HepG2 (cell line): ENCODE measurements at regions not wholly inside any gene's neighbourhood (a gene's known extent, or its start where the extent isn't known, plus 50 kb on each side); places are given as distances from the start of the nearest gene placed in this dataset.

Experiments used
- ATAC-seq: fragments of 200-7000 bp; cut with Tn5 transposase; 3 replicates; pipeline ENCODE4 v1.9.1; 2020; ENCODE audit warnings: mild to moderate bottlenecking, moderate library complexity
- BruUV-seq: library from RNA; stranded (reverse); fragments of 400-500 nt; replicated peaks from 2 replicates; lab custom pipeline; 2021; lab: Mats Ljungman, UMichigan
- CTCF ChIA-PET: fragments of 300-600 bp; formaldehyde crosslinking; extraction: SDS; loops from one replicate; lab custom pipeline; 2021; ENCODE audit warnings: low total read pairs, inconsistent platforms, low intra/inter-chr PET ratio; lab: Yijun Ruan, JAX
- POLR2A ChIA-PET: fragments of 350-600 bp; sonication (Branson Sonifier 250); formaldehyde crosslinking; loops from one replicate; lab custom pipeline; 2020; ENCODE audit warnings: antibody characterized with exemption, inconsistent platforms; lab: Yijun Ruan, JAX
- DNase-seq: peaks from one replicate; pipeline ENCODE4 v3.0.0-alpha.2; 2015; ENCODE audit warnings: low spot score
- FAIRE-seq: peaks from 3 replicates; lab custom pipeline; 2011; peaks lifted over from hg19 to GRCh38; lab: Jason Lieb, UNC
- H2AFZ ChIP-seq: one replicate; pipeline ENCODE4 v1.6.1; 2011; ENCODE audit warnings: low read length, inconsistent platforms
- H3K27ac ChIP-seq: fragments of 300-600 bp; 3 replicates; pipeline ENCODE4 v1.8.0; 2011; ENCODE audit warnings: mixed run types, mild to moderate bottlenecking, mixed read lengths, low read length, inconsistent platforms; ENCODE audit not compliant: insufficient read depth; ENCODE audit errors: extremely low read length
- H3K27me3 ChIP-seq, 2 experiments: fragments of 200-600 bp in 1 of 2; 2 replicates in 1 of 2; 3 replicates in 1 of 2; pipeline versions ENCODE4 v1.6.0 to v1.8.0; 2011; ENCODE audit warnings: low read length in 2 of 2, mild to moderate bottlenecking in 2 of 2, moderate library complexity in 2 of 2, inconsistent platforms in 1 of 2; ENCODE audit not compliant: insufficient read depth in 2 of 2, control insufficient read depth in 1 of 2
- H3K36me3 ChIP-seq, 2 experiments: fragments of 200-600 bp in 1 of 2; replicated peaks in 1 of 2; 2 replicates in 1 of 2; 3 replicates in 1 of 2; pipeline versions ENCODE4 v1.5.1 to v1.8.0; 2011; ENCODE audit warnings: low read length in 2 of 2, inconsistent platforms in 1 of 2; ENCODE audit not compliant: insufficient read depth in 2 of 2, control insufficient read depth in 1 of 2
- H3K4me1 ChIP-seq: 2 replicates; pipeline ENCODE4 v1.5.1; 2012; ENCODE audit warnings: low read length, inconsistent platforms; ENCODE audit not compliant: insufficient read depth
- H3K4me2 ChIP-seq: 2 replicates; pipeline ENCODE4 v1.6.0; 2011; ENCODE audit warnings: low read depth, low read length, inconsistent platforms
- H3K4me3 ChIP-seq, 3 experiments: fragments of 200-600 bp in 1 of 3; sonication (generic), shearing (Covaris generic) in 1 of 3; replicated peaks in 1 of 3; 2 replicates each; pipeline ENCODE4 v1.5.1; 2011 to 2016; ENCODE audit warnings: low read length in 3 of 3, inconsistent platforms in 2 of 3, low read depth in 2 of 3, mild to moderate bottlenecking in 2 of 3, control low read depth in 1 of 3, mixed read lengths in 1 of 3; ENCODE audit not compliant: insufficient read depth in 1 of 3
- H3K79me2 ChIP-seq: one replicate; pipeline ENCODE4 v1.6.1; 2011; ENCODE audit warnings: low read length, inconsistent platforms; ENCODE audit not compliant: insufficient read depth
- H3K9ac ChIP-seq: 2 replicates; pipeline ENCODE4 v1.6.0; 2011; ENCODE audit warnings: mild to moderate bottlenecking, low read depth, low read length, inconsistent platforms; ENCODE audit not compliant: insufficient read depth
- H3K9me3 ChIP-seq: 2 replicates; pipeline ENCODE4 v1.5.1; 2012; ENCODE audit warnings: mild to moderate bottlenecking, low read length
- H4K20me1 ChIP-seq: 2 replicates; pipeline ENCODE4 v1.6.0; 2011; ENCODE audit warnings: inconsistent platforms, mild to moderate bottlenecking, low read length, moderate library complexity; ENCODE audit not compliant: insufficient read depth
- CBX2 ChIP-seq, 2 experiments: fragments of 200-600 bp in 1 of 2; sonication (generic); formaldehyde crosslinking in 1 of 2; IDR thresholded peaks; 2 replicates each; pipeline versions ENCODE4 v1.7.0 to v1.8.1; 2018 to 2022; ENCODE audit warnings: low read depth in 2 of 2, low read length in 1 of 2, mild to moderate bottlenecking in 1 of 2, missing genetic modification reagents in 1 of 2
- CEBPB ChIP-seq: IDR thresholded peaks from 2 replicates; pipeline ENCODE4 v1.6.1; 2011; ENCODE audit warnings: low read depth, low read length, improper control_type of control experiment, borderline replicate concordance
- FOXJ3 ChIP-seq: sonication (generic); formaldehyde crosslinking; IDR thresholded peaks from 2 replicates; pipeline ENCODE4 v1.4.0; 2020; ENCODE audit warnings: missing genetic modification reagents, mild to moderate bottlenecking, borderline replicate concordance
- FOXK2 ChIP-seq: fragments of 450-650 bp; IDR thresholded peaks from 2 replicates; pipeline ENCODE4 v1.6.1; 2016
- KDM5B ChIP-seq: sonication (generic); formaldehyde crosslinking; IDR thresholded peaks from 2 replicates; pipeline ENCODE4 v1.4.0; 2020; ENCODE audit warnings: missing genetic modification reagents, mild to moderate bottlenecking, borderline replicate concordance
- ZMYM4 ChIP-seq: sonication (generic); formaldehyde crosslinking; IDR thresholded peaks from 2 replicates; pipeline ENCODE4 v1.8.1; 2023; ENCODE audit warnings: mild to moderate bottlenecking, missing genetic modification reagents
- ZNF468 ChIP-seq: sonication (generic); formaldehyde crosslinking; IDR thresholded peaks from 2 replicates; pipeline ENCODE4 v1.8.0; 2022; ENCODE audit warnings: mild to moderate bottlenecking, moderate library complexity, missing genetic modification reagents
- ZNF660 ChIP-seq: sonication (generic); formaldehyde crosslinking; IDR thresholded peaks from 2 replicates; pipeline ENCODE4 v1.5.1; 2020; ENCODE audit warnings: mild to moderate bottlenecking, low read depth, missing genetic modification reagents, borderline replicate concordance
- ZNF678 ChIP-seq: sonication (generic); formaldehyde crosslinking; IDR thresholded peaks from 2 replicates; pipeline ENCODE4 v1.4.0; 2020; ENCODE audit warnings: mild to moderate bottlenecking, missing genetic modification reagents
- ZNF883 ChIP-seq: sonication (generic); formaldehyde crosslinking; IDR thresholded peaks from 2 replicates; pipeline ENCODE4 v1.5.1; 2020; ENCODE audit warnings: mild to moderate bottlenecking, missing genetic modification reagents; ENCODE audit errors: not compliant biosample characterization
- WGBS: methylation state at CpG from one replicate; pipeline ENCODE4 v1.1.6; 2017; ENCODE audit warnings: low lambda C conversion rate; 5-methylcytosine and 5-hydroxymethylcytosine counted together
- in situ Hi-C: cut with HindIII; loops from 2 replicates; pipeline ENCODE4 v1.10.0; 2017; ENCODE audit warnings: low pct_unique_long_range_greater_than_20kb; ENCODE audit not compliant: extremely low pct_ligation_motif_present
- intact Hi-C: fragments of 100-400 bp; cut with micrococcal nuclease; formaldehyde crosslinking; loops from one replicate; pipeline ENCODE4 v1.10.0; 2022; ENCODE audit not compliant: unreplicated experiment
- TF ChIP-seq, protein P1 (sequence below): sonication (generic); formaldehyde crosslinking; conservative IDR thresholded peaks from 2 replicates; pipeline ENCODE4 v1.4.0; 2020; ENCODE audit warnings: missing genetic modification reagents

DNA sequence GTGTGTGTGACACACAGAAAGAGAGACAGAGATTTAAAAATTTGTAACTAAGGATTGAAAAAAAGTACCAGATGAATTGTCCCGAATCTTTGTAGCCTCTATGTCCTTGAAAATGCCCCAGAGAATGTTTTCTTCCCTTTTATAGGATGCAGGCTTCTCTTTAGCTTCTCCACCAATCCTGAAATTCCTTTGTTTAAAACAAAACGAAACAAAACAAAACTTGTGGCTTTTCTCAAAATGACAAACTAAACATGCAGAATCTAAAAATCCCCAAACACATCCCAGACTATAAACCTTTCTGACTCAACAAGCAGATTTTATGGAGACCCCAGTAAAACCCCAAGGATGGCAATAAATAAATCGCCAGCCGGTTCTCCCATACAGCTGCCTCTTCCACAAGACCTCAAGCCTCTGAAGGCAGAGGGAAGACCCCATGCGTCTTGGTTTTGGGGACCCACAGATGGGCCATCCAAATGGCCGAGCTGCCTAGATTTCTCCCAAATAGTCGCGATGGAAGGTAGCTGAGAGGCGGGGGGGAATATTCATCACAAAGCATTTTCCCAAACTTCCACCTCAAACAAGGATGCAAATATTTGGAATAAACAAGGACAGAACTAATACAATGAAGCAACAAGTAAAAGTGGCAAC lies 269.5 kb upstream of the FOXF1 start:
- H3K4me1 ChIP-seq = no peaks in the 10 kb centered on the region
- FAIRE-seq (no peak), DNase-seq (no peak), ATAC-seq (no peak)
- no peaks in the 10 kb centered on the region for H3K36me3 ChIP-seq
- H3K27ac ChIP-seq = no peak overlapping the region
- in situ Hi-C loops (no loop called here), intact Hi-C loops (no loop called here)
- BruUV-seq = no TSS peak
- TF ChIP-seq CBX2 (IDR thresholded peaks at IDR 0.05; ENCODE audit: low read depth, low read length) (peak; percentile 79; the same call in 1 of the 2 replicates), CBX2 (CRISPR knock-in tag; IDR thresholded peaks at IDR 0.05; ENCODE audit: low read depth) (no peak), ZNF678 (CRISPR knock-in tag) (no peak)
- H3K9ac ChIP-seq = no peak overlapping the region
- H3K9me3 ChIP-seq = no peaks in the 10 kb centered on the region
- H2AFZ ChIP-seq = no peak overlapping the region
- 10% methylated on average over 9 of the region's 9 CpGs for WGBS
- peaks cover 6 to 54% of the 10 kb centered on the region in 2 experiments; a peak in 3 of 5 replicates for H3K27me3 ChIP-seq
- H3K4me3 ChIP-seq = no peak overlapping the region
- no peak overlapping the region for H3K4me2 ChIP-seq
- no peaks in the 10 kb centered on the region for H3K79me2 ChIP-seq
- H4K20me1 ChIP-seq = no peaks in the 10 kb centered on the region
- ChIA-PET CTCF (no interaction called here), POLR2A (no interaction called here)

DNA sequence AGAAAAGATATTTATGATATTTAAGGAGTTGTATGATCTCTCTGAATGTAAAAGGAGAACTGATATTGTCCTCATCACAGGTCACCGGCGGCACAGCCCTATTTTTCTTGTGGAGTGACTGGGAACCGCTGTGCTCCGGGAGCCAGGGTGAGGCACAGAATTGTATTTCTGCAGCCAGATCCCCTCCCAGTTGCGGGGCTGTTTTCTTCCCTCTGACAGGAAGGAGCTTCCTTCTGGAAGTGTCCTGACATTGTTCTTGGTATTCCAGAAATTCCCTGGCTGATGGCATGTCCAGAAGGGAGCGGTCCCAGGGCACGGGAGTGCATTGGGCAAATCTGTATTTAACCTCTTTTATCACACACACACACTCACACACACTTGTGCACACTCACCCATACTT lies 268.6 kb upstream of the FOXF1 start:
- in situ Hi-C loops = no loop called here
- no peaks in the 10 kb centered on the region for H3K9me3 ChIP-seq
- no peaks in the 10 kb centered on the region for H3K36me3 ChIP-seq
- H2AFZ ChIP-seq = no peak overlapping the region
- intact Hi-C loops = no loop called here
- H3K9ac ChIP-seq = no peak overlapping the region
- no peak for TF ChIP-seq KDM5B (CRISPR knock-in tag)
- TF ChIP-seq ZNF660 (CRISPR knock-in tag) = no peak
- no peak for TF ChIP-seq ZNF468 (CRISPR knock-in tag)
- TF ChIP-seq CEBPB = no peak
- TF ChIP-seq ZMYM4 (CRISPR knock-in tag) = no peak
- no peak for TF ChIP-seq ZNF883 (CRISPR knock-in tag)
- no peak for TF ChIP-seq FOXJ3 (CRISPR knock-in tag)
- no peak for TF ChIP-seq FOXK2
- TF ChIP-seq, protein P1, sequence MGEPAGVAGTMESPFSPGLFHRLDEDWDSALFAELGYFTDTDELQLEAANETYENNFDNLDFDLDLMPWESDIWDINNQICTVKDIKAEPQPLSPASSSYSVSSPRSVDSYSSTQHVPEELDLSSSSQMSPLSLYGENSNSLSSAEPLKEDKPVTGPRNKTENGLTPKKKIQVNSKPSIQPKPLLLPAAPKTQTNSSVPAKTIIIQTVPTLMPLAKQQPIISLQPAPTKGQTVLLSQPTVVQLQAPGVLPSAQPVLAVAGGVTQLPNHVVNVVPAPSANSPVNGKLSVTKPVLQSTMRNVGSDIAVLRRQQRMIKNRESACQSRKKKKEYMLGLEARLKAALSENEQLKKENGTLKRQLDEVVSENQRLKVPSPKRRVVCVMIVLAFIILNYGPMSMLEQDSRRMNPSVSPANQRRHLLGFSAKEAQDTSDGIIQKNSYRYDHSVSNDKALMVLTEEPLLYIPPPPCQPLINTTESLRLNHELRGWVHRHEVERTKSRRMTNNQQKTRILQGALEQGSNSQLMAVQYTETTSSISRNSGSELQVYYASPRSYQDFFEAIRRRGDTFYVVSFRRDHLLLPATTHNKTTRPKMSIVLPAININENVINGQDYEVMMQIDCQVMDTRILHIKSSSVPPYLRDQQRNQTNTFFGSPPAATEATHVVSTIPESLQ = no peak
- ATAC-seq = no peak
- H3K27ac ChIP-seq = no peak overlapping the region
- no TSS peak for BruUV-seq
- ChIA-PET POLR2A (no interaction called here), CTCF (no interaction called here)
- H4K20me1 ChIP-seq = no peaks in the 10 kb centered on the region
- H3K4me1 ChIP-seq = no peaks in the 10 kb centered on the region
- peaks cover 6 to 62% of the 10 kb centered on the region in 2 experiments; a peak in 3 of 5 replicates for H3K27me3 ChIP-seq
- no peak for FAIRE-seq
- no peak overlapping the region for H3K4me3 ChIP-seq
- 2% methylated on average over 7 of the region's 7 CpGs for WGBS
- DNase-seq = no peak
- H3K79me2 ChIP-seq = no peaks in the 10 kb centered on the region
- no peak overlapping the region for H3K4me2 ChIP-seq
